ENCODE measurements at regions not wholly inside any gene's neighbourhood (a gene's known extent, or its start where the extent isn't known, plus 50 kb on each side); places are given as distances from the start of the nearest gene placed in this dataset.
"Not testable (repeated sequence)": the region's sequence is repeated elsewhere in the genome, so short reads cannot be mapped to it uniquely, and the experiment has no call there.

DNA sequence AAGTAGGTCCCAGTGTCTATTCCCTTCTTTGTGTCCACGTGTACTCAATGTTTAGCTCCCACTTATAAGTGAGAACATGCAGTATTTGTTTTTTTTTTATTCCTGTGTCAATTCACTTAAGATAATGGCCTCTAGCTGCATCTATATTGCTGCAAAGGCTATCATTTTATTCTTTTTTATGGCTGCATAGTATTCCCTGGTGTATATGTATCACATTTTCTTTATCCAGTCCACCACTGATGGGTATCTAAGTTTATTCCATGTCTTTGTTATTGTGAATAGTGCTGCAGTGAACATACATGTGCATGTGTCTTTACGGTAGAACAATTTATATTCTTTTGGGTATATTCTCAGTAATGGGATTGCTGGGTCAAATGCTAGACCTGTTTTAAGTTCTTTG, 329.4 kb downstream of the MEX3B start:
- TF ChIP-seq, protein P1, sequence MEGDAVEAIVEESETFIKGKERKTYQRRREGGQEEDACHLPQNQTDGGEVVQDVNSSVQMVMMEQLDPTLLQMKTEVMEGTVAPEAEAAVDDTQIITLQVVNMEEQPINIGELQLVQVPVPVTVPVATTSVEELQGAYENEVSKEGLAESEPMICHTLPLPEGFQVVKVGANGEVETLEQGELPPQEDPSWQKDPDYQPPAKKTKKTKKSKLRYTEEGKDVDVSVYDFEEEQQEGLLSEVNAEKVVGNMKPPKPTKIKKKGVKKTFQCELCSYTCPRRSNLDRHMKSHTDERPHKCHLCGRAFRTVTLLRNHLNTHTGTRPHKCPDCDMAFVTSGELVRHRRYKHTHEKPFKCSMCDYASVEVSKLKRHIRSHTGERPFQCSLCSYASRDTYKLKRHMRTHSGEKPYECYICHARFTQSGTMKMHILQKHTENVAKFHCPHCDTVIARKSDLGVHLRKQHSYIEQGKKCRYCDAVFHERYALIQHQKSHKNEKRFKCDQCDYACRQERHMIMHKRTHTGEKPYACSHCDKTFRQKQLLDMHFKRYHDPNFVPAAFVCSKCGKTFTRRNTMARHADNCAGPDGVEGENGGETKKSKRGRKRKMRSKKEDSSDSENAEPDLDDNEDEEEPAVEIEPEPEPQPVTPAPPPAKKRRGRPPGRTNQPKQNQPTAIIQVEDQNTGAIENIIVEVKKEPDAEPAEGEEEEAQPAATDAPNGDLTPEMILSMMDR (IDR thresholded peaks at IDR 0.05), result not testable (repeated sequence)
- TF ChIP-seq POLR2A (IDR thresholded peaks at IDR 0.05), result not testable (repeated sequence)
